C4-2B (cell line): ENCODE measurements at regions not wholly inside any gene's neighbourhood (a gene's known extent, or its start where the extent isn't known, plus 50 kb on each side); places are given as distances from the start of the nearest gene placed in this dataset.

ENCODE experiments used
- H3K27ac ChIP-seq: fragments of 450-650 bp; 2 replicates; pipeline ENCODE4 v1.5.1; 2017
- ZFX ChIP-seq: fragments of 450-650 bp; IDR thresholded peaks from 2 replicates; pipeline ENCODE4 v1.6.1; 2017
- TF ChIP-seq, protein P1 (sequence below): fragments of 450-650 bp; conservative IDR thresholded peaks from 2 replicates; pipeline ENCODE4 v1.5.1; 2017; ENCODE audit warnings: mild to moderate bottlenecking

DNA sequence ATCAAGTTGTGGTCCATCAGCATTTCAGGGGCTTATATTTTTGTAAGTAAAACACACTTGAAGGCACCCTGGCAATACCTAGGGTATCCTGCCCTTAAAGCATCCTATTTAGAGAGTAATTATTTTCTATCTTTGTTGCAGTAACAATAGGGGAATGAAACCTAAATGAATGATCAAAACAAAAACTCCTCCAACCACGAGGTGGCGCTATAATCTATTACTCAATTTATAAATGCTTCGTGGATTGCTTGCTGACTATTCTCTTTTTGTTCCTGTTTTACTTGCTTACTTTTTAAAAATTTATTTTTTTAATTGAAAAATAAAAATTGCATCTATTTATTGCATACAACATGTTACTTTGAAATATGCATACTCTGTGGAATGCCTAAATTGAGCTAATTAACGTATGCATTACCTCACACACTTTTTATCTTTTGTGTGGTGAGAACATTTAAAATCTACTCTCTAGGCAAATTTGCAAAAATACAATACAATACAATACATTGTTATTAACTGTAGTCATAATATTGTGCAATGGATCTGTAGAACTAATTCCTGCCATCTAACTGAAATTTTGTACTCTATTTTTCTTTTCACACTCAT, 147.7 kb upstream of the BMPER start:
- TF ChIP-seq, protein P1, sequence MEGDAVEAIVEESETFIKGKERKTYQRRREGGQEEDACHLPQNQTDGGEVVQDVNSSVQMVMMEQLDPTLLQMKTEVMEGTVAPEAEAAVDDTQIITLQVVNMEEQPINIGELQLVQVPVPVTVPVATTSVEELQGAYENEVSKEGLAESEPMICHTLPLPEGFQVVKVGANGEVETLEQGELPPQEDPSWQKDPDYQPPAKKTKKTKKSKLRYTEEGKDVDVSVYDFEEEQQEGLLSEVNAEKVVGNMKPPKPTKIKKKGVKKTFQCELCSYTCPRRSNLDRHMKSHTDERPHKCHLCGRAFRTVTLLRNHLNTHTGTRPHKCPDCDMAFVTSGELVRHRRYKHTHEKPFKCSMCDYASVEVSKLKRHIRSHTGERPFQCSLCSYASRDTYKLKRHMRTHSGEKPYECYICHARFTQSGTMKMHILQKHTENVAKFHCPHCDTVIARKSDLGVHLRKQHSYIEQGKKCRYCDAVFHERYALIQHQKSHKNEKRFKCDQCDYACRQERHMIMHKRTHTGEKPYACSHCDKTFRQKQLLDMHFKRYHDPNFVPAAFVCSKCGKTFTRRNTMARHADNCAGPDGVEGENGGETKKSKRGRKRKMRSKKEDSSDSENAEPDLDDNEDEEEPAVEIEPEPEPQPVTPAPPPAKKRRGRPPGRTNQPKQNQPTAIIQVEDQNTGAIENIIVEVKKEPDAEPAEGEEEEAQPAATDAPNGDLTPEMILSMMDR: peak; percentile 82
- no peak for TF ChIP-seq ZFX

DNA sequence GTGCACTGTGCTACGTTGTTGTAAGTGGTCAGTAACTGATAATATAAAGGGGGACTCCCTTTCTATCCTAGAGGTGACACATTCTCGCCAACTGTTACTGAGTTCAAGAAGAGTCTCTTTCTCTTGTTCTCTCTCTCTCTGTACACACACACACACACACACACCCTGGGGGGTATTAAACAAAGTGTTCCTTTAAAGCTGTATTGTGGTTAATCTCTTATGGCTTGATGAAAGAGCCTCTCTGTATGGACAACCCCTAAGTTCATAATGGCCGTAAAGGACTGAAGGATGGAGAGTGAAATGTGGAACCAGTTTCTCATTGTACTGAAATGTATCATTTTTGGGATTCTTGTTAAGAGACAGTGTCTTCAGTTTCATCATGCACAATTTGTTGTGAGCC, 145.2 kb upstream of the BMPER start:
- H3K27ac ChIP-seq: no peak overlapping the region
- TF ChIP-seq, protein P1: no peak
- TF ChIP-seq ZFX: no peak

More for the DNA sequence above, 147.7 kb upstream of the BMPER start:
- H3K27ac ChIP-seq: no peak overlapping the region

DNA sequence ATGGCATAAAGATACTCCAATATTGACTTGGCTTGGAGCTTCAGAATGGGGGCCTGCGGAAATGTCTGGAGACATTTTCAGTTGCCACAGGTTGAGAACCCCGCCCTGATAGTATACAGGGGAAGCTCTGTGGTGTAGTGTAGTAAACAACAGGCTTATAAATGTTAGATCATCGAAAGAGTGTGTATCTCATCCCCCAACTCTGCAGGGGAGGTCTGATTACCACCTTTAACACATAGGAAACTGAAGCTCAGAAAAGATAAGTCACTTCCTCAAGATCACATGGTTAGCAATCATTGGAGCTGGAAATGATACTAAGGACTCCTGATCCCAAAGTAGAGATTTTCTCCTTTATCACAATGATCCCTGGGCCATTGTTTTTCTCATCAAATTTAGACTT, 144.5 kb upstream of the BMPER start:
- no peak for TF ChIP-seq ZFX
- TF ChIP-seq, protein P1: no peak
- H3K27ac ChIP-seq: no peak overlapping the region

DNA sequence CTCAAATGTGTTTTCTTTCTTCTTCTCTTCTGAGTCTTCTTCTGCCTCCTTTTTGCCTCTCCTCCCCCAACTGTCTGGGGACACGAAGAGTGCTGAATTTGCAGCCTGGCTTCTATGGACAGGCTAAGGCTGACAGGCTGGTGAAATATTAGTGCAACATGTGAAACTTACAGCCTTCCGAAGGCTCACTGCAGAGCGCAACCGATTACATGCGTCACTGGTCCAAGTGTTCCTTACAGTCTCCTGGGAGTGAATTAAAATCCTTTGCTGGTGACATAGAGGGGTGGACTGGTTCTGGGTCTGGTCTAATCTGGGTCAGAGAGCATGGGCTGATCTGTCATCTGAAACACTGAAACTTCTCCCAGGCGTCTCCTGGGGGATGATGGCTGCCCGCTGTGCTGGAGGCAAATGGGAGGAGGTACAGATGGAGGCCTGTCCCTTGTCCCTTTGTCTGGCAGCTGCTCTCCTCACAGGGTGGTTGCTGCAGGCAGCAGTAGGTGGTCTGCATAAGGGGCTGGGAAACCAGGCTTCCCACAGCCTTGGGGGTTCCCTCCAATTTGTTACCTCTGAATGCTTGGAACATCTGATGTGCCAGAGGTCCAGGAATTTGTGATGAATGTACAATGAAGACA, 143.8 kb upstream of the BMPER start:
- TF ChIP-seq ZFX: no peak
- TF ChIP-seq, protein P1: no peak
- no peak overlapping the region for H3K27ac ChIP-seq

DNA sequence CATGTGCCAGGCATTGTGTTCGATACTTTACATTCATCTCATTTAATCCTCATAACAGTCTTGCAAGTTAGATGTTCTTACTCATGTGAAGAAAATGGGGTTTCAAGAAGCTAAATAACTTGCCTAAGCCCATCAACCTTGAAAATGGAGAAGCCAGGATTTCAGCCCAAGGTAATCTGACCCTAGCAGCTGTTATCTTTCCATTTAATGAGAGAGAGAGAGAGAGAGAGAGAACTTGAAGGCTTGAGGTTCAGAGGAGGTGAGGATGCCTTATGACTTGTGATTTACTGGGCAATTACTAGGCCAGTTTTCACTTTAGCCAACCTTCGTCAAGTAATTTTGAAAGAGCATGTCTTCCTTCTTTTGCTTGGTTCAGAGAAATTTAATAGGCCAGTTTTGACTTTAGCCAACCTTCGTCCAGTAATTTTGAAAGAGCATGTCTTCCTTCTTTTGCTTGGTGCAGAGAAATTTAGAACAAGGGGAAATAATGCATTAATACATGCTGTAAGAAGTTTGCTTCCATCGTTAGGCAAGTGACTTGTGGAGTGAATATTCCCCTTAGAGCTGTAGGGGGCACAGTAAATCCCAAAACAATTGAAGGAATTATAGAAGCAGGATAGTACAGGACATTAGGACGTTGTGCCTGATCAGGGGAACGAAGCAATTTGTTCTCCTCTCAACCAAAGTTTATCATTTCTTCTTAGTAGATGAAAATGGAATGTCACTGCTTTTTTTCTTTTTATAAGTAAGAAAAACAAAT, 143.0 kb upstream of the BMPER start:
- TF ChIP-seq ZFX: no peak
- TF ChIP-seq, protein P1: no peak
- no peak overlapping the region for H3K27ac ChIP-seq

DNA sequence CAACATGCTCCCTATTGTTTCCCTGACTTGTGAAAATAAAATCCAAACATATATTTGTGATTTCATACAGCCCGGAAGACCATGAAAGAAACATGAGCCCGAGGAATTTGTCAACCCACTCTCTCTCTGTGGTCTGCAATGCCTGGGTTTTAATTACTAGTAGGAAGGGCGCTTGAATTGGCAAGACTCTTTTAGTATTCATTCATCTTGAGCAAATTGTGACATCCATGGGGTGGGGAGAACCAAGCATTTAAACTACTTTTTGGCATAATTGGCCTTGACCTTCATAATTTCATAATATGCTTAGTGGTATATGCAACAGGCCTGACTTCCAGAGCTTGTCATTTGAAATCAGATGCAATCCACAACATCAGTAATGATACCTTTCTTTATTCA, 142.4 kb upstream of the BMPER start:
- no peak for TF ChIP-seq ZFX
- TF ChIP-seq, protein P1: no peak
- H3K27ac ChIP-seq: no peak overlapping the region

DNA sequence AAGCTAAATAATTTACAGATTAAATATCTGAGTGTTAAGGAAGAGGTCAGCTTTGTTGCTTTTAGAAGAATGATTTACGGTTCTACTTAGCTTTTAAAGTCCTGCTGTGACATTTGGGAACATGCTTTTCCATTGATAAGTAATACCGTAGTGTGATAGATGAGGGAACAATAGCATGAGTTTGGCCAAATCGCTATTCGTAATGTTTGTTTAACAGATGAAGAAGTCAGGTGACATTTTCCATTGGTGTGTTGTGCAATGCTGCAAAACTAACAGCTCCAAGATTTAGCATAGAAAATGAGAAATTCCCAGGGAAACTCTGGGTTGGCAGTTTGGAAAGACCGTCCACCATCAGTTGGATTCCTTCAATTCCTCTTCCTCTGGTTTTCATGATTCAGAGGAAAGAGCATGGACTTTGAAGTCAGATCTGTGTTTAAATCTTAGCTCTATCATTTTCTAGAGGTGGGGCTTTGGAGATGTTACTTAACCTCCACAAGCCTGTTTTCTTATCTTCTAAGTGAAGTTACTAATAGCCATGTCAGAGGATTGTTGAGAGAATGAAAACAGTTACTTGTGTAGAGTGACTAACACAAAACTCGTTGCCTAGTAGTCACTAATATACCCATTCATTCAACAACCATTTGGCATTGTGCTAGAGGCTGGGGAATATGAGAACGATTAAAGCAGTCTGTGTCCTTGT, 140.4 kb upstream of the BMPER start:
- no peak for TF ChIP-seq ZFX
- TF ChIP-seq, protein P1: no peak
- H3K27ac ChIP-seq: no peak overlapping the region
